Right atrium auricular region (tissue), 2 donors: ENCODE measurements at regions not wholly inside any gene's neighbourhood (a gene's known extent, or its start where the extent isn't known, plus 50 kb on each side); places are given as distances from the start of the nearest gene placed in this dataset.
"Not testable (repeated sequence)": the region's sequence is repeated elsewhere in the genome, so short reads cannot be mapped to it uniquely, and the experiment has no call there.

Experiments used
- DNase-seq: peaks from one replicate; pipeline ENCODE4 v3.0.0-alpha.2; 2019; ENCODE audit warnings: low spot score
- H3K27ac ChIP-seq, 2 donors: fragments of 200-600 bp; sonication (generic); 1 replicate in 1 of 2; 2 replicates in 1 of 2; pipeline ENCODE4 v1.5.1; 2016 to 2019
- H3K27me3 ChIP-seq, 2 donors: fragments of 200-600 bp; sonication (generic); one replicate each; pipeline versions ENCODE4 v1.5.1 to v1.6.0; 2017 to 2019
- H3K36me3 ChIP-seq: fragments of 200-600 bp; sonication (generic); one replicate; pipeline ENCODE4 v1.5.1; 2016
- H3K4me1 ChIP-seq, 2 donors: fragments of 200-600 bp; sonication (generic); one replicate each; pipeline versions ENCODE4 v1.5.1 to v1.6.0; 2017 to 2019
- H3K4me3 ChIP-seq, 2 donors: fragments of 200-600 bp; sonication (generic); 1 replicate in 1 of 2; 2 replicates in 1 of 2; pipeline ENCODE4 v1.5.1; 2017 to 2019; ENCODE audit warnings: mild to moderate bottlenecking in 1 of 2, moderate library complexity in 1 of 2
- H3K9me3 ChIP-seq, 2 donors: fragments of 200-600 bp; sonication (generic); one replicate each; pipeline ENCODE4 v1.5.1; 2019

DNA sequence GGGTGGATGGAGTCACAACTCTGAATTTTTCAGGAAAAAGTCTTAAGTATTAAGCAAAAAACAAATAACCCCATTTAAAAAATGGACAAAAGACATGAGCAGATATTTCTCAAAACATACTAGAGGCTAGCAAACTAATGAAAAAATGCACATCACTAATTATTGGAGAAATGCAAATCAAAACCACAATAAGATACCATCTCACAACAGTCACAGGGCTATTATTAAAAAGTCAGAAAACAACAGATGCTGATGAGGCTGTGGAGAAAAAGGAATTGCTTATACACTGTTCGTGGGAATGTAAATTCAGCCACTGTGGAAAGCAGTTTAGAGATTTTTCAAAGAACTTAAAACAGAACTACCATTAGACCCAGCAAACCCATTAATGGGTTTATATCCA is 125.4 kb upstream of the NBPF19 start:
- DNase-seq, H3K4me3 ChIP-seq, H3K27me3 ChIP-seq, H3K36me3 ChIP-seq, H3K27ac ChIP-seq, H3K4me1 ChIP-seq, H3K9me3 ChIP-seq: not testable (repeated sequence)

DNA sequence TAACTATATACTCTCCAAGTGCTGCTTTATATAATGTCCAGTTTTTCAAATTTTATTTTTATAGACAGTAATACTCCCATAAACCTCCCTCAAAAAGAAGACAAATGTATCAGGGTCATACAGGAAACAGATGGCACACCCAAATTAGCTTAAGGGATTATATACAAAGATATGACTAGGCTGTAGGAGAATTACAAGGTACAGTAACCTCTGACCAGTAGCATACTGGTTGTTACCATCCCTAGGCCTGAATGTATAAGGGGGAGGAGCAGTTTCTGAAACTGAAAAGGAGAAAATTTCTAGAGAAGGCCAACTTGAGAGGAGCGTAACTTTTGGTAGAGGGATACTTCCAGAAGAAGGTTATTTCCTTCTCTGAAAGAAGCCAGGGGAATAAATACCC is 122.6 kb upstream of the NBPF19 start:
- not testable (repeated sequence) for H3K36me3 ChIP-seq, H3K4me3 ChIP-seq, H3K27me3 ChIP-seq, H3K9me3 ChIP-seq, H3K4me1 ChIP-seq, DNase-seq, H3K27ac ChIP-seq

DNA sequence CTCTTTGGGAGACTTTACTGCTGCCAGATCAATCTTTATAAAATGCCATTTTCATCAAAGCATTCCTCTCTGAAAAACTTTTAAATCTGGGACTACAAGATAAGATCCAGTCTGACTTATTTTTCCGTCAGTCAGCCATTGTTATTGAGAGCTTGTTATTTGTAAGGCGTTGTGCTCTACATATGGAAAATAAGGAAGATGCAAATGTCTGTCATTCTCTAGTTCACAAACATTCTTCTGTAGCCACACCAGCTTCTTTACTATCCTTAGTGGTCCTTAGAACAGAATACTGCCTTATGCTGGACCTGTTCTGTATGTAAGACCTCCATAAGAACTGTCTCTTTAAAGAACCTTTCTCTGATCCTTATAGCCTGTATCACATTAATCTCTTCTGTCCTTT is 120.3 kb upstream of the NBPF19 start:
- H3K4me1 ChIP-seq, H3K27ac ChIP-seq, H3K27me3 ChIP-seq, H3K4me3 ChIP-seq, DNase-seq, H3K9me3 ChIP-seq, H3K36me3 ChIP-seq: not testable (repeated sequence)

DNA sequence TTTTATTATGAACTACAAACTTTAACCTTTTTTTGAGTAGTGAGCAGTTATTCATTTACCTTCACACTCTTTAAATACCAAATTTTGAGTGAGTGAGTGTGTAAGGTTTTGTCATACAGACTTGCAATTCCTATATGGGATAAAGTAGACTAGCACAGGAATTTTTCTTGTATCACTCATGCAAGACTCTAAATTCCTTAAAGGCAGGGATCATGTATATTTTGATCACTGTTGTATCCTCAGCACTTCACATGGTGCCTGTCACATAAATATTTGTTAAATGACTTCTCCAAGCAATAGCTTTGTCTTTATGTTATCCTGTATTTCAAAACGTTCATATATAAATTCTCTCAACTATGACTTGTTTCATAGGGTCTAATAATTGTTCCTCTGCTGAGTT is 119.1 kb upstream of the NBPF19 start:
- H3K27ac ChIP-seq, DNase-seq, H3K36me3 ChIP-seq, H3K27me3 ChIP-seq, H3K4me1 ChIP-seq, H3K4me3 ChIP-seq, H3K9me3 ChIP-seq: not testable (repeated sequence)

DNA sequence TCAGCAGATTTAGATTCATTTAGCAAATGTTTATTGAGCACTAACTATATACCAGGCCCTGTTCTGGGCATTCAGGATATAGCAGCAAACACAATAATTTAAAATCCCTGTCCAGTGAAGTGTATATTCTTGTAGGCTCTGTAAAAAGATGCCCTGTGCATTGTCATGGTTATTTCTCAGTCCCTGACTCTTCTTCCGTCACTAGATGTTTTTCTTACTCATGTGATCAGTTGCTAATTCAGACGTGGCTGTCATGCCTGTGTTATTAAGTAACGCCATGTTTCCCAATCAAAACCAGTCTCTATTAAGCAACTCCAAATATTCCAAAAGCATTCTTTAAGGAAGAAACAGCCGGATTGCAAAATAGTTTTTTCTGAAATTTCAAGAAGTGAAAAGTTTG is 118.7 kb upstream of the NBPF19 start:
- H3K4me3 ChIP-seq, H3K27ac ChIP-seq, H3K9me3 ChIP-seq, H3K27me3 ChIP-seq, H3K36me3 ChIP-seq, H3K4me1 ChIP-seq, DNase-seq: not testable (repeated sequence)

DNA sequence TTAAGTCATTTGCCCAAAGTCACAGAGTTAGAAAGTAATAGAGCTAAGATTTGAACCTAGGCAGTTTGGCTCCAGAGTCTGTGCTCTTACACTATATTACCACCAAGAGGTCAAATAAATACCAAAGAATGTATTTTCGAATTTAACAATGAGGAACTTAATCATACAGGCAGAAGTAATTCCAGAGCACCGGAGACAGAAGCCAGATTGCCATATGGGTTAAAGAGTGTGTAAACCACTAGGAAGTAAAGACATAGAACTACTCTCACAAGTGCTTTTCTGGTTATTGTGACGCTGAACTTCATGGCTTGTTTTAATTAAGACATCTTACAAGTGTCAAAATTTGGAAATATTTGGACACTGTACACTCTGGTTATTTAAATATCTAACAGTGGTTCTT is 114.5 kb upstream of the NBPF19 start:
- H3K27ac ChIP-seq, DNase-seq, H3K36me3 ChIP-seq, H3K27me3 ChIP-seq, H3K4me3 ChIP-seq, H3K4me1 ChIP-seq, H3K9me3 ChIP-seq: not testable (repeated sequence)

DNA sequence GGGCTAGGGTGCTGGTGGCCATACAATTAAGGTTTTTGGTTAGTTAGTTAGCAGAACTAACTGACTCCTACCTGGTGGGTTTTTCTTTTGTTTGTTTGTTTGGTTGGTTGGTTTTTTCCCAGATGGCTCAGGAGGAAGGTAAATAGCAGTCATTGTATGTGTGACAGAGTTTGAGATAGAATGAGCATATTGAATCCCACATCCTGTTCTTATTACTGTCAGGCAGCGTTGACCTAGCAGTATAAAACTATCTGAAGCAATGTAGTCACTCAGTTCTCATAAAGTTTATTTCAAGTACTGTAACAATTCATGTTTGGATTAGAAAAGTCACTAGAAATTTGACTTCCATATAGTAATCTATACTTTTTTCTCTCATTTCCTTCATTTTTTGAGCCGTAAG is 113.5 kb upstream of the NBPF19 start:
- not testable (repeated sequence) for H3K4me3 ChIP-seq, H3K27ac ChIP-seq, H3K4me1 ChIP-seq, DNase-seq, H3K36me3 ChIP-seq, H3K9me3 ChIP-seq, H3K27me3 ChIP-seq

DNA sequence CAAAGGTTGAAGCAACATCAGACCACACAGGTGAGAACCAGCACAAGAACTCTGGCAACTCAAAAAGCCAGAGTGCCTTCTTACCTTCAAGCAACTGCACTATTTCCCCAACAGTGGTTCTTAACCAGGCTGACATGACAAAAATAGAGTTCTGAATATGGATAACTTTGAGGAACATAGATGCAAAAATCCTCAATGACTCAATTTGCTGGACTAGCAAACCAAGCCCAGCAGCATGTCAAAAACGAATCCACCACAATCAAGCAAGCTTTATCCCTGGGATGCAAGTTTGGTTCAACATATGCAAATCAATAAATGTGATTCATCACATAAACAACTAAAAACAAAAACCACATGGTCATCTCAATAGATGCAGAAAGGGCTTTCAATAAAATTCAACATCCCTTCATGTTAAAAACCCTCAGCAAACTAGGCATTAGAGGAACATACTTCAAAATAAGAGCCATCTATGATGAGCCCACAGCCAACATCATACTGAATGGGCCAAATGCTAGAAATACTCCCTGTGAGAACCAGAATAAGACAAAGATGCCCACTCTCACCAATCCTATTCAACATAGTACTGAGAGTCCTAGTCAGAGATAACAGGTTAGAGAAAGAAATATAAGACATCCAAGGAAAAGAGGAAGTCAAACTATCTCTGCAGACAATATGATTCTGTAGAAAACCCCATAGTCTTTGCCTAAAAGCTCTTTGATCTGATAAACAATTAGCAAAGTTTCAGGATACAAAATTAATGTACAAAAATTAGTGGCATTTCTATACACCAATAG is 110.5 kb upstream of the NBPF19 start:
- H3K36me3 ChIP-seq, H3K4me3 ChIP-seq, H3K9me3 ChIP-seq, H3K27ac ChIP-seq, H3K27me3 ChIP-seq, H3K4me1 ChIP-seq, DNase-seq: not testable (repeated sequence)

DNA sequence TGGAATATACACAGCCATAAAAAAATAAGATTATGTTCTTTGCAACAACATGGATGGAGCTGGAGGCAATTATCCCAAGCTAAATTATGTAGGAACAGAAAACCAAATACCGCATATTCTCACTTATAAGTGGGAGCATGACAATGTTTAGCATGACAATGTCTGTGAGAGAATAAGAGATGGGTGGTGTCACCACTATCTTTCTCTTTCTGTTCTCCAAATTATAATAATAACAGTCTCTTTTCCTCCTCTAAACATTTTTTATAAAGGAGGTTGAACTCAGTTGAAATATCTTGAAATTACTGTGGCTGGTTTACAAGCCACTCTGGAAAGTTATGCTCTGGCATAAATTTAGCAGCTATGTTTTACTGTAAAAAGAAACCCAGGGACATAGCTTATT is 108.4 kb upstream of the NBPF19 start:
- not testable (repeated sequence) for H3K9me3 ChIP-seq, H3K36me3 ChIP-seq, H3K4me3 ChIP-seq, H3K27me3 ChIP-seq, H3K4me1 ChIP-seq, H3K27ac ChIP-seq, DNase-seq

DNA sequence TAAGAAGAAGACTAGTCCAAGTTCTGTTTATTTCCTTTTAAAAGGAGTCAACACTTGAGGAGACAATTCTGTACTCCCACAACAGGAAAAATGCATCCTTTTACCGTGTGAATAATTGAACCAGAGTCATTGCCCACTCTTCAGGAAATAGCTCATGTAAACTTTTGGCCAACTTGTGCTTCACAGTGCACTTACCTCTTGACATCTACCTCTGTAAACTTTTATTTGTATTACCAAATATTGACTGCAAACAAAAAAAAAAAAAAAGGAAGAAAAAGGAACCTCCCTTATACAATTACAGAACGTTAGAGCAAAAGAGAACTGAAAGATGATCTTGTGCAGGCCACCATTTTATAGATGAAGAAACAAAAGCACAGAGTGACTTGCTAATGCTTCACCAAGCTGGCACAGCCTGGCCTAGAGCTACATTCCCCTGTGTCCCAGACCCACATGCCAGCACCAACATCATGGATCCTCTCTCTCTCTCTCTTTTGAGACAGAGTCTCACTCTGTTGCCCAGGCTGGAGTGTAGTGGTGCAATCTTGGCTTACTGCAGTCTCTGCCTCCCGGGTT is 107.3 kb upstream of the NBPF19 start:
- H3K27me3 ChIP-seq, H3K27ac ChIP-seq, H3K4me1 ChIP-seq, H3K4me3 ChIP-seq, H3K9me3 ChIP-seq, DNase-seq, H3K36me3 ChIP-seq: not testable (repeated sequence)

DNA sequence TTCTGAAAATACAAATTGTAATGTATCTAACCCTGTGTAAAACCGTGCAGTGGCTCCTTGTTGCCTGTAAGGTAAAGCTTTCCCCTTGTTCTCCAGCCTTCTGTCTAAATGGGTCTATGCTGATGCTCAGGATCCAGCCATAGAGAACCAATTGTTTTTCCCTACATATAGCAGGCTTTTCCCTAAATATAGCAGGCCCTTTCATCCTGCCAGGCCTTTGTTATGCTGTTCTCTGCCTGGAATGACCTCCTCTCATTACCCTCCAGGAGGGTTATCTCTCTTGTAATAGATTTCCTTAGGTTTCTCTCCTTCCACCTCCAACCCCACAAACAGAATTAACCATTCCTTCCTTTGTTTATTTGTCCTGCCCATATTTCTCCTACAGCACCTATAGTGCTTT is 106.5 kb upstream of the NBPF19 start:
- not testable (repeated sequence) for H3K4me1 ChIP-seq, H3K9me3 ChIP-seq, H3K36me3 ChIP-seq, H3K27ac ChIP-seq, DNase-seq, H3K27me3 ChIP-seq, H3K4me3 ChIP-seq

DNA sequence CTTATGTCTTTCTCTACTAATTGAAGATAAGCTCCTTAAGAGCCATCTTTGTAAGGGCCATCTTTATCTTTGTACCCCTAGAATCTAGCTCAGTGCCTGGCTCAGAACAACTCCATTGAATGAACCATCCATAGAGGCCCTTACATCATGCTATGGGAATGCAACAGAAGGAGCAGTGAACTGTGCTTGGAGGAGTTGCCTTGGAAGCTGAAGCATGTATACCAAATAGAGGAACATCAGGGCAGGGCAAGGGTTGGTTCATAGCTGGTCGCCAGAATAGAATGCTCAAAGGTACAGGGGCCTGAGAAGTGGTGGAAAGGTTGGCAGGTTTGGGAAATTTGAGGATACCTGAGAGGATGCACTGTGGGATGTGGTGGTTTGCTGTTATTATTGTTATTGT is 105.8 kb upstream of the NBPF19 start:
- not testable (repeated sequence) for H3K9me3 ChIP-seq, H3K36me3 ChIP-seq, DNase-seq, H3K27ac ChIP-seq, H3K4me1 ChIP-seq, H3K4me3 ChIP-seq, H3K27me3 ChIP-seq

DNA sequence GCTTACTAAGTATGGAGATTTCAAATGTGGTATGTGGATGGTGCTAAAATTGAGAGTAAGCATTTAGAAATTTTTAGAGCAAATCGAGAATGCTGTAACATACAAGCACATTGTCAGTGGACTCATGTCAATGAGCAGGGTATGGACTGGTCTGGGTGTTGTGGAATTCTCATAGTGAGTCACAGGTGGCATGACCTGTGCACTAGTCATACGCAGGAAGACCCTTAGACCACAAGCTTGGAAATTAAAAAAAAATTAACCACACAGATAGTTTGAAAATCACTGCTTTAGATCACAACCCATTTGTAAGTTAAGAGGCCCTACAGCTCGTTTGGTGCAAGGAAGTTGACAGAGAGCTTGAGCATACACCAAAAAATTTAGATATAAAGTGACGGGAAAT is 102.9 kb upstream of the NBPF19 start:
- DNase-seq, H3K4me1 ChIP-seq, H3K36me3 ChIP-seq, H3K4me3 ChIP-seq, H3K9me3 ChIP-seq, H3K27ac ChIP-seq, H3K27me3 ChIP-seq: not testable (repeated sequence)

DNA sequence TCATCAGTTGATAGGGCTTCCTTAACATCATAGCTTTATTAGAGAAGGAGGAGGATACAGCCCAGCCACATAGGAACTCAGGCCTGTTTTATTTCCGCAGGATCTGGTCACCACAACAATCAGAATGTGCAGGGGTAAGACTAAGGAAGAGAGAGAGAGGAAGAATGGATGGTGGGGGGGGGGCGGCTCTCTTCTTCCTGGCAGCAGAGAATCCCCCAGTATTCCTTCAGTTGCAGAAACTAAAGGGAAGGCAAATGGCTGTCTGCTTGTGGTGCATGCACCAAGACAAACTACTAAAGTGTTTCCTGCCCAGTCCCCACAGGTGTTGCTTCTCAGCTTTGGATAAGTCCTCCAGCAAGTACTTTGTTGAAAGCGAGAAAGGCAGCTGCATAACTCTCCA is 96.4 kb upstream of the NBPF19 start:
- not testable (repeated sequence) for H3K4me3 ChIP-seq, H3K9me3 ChIP-seq, DNase-seq

DNA sequence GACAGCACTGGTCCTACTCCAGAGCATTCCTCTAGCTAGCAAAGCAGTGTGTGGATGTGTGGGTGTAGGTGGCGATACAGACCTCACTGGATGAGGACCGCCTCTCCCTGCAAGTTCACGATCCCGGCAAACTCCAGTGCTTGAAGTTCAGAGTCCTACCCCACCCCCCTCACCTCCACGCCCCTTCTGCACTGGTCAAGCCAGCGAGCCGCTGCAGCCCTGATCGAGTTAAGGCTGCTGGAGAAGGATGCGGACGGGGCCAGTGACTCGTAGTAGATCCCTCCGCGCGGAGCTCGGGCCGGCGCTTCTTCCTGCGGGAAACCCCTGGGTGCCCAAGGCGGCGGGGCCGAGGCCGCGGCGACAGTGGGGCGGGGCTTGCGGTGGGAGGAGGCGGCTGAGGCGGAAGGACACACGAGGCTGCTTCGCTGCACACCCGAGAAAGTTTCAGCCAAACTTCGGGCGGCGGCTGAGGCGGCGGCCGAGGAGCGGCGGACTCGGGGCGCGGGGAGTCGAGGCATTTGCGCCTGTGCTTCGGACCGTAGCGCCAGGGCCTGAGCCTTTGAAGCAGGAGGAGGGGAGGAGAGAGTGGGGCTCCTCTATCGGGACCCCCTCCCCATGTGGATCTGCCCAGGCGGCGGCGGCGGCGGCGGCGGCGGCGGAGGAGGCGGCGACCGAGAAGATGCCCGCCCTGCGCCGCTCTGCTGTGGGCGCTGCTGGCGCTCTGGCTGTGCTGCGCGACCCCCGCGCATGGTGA is 84.5 kb upstream of the NBPF19 start:
- peak; percentile 76 for DNase-seq
- H3K27ac ChIP-seq: peak overlapping the region in 1 of 2 donors; percentile 58
- H3K27me3 ChIP-seq, H3K4me1 ChIP-seq, H3K36me3 ChIP-seq, H3K9me3 ChIP-seq: not testable (repeated sequence)
- H3K4me3 ChIP-seq: peak overlapping the region; percentile 48 to 52

More for the DNA sequence above, 96.4 kb upstream of the NBPF19 start:
- not testable (repeated sequence) for H3K27me3 ChIP-seq, H3K4me1 ChIP-seq, H3K36me3 ChIP-seq, H3K27ac ChIP-seq
